Astrocyte (in vitro differentiated cells and primary cell): ENCODE measurements at regions not wholly inside any gene's neighbourhood (a gene's known extent, or its start where the extent isn't known, plus 50 kb on each side); places are given as distances from the start of the nearest gene placed in this dataset.

Experiments
- EZH2 ChIP-seq: IDR thresholded peaks from 2 replicates; pipeline ENCODE4 v1.6.1; 2012; ENCODE audit warnings: mild to moderate bottlenecking, low read length, inconsistent platforms; ENCODE audit not compliant: insufficient read depth
- TF ChIP-seq, protein P1 (sequence below): IDR thresholded peaks from 2 replicates; pipeline ENCODE4 v1.5.1; 2011; ENCODE audit warnings: low read depth, mild to moderate bottlenecking, inconsistent platforms, low read length, moderate library complexity; ENCODE audit not compliant: insufficient read depth

DNA sequence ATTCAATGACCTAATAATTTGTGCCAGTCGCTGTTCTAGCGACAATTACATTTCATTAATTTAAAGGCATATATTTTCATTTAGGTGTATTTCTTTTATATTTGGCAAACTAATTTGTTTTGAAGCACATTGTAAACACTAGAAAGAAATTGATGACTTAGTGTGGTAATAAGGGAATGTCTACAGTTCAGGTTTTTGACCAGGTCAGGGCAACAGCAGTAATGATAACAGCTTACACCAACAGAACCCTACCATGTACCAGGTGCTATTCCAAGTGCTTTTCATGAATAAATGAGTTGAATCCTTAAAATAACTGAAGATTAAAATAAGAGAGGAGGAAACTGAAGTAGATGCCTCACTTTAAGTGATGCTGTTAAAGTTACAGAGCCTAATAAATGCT lies 85.4 kb upstream of the SLC38A2 start:
- TF ChIP-seq, protein P1, sequence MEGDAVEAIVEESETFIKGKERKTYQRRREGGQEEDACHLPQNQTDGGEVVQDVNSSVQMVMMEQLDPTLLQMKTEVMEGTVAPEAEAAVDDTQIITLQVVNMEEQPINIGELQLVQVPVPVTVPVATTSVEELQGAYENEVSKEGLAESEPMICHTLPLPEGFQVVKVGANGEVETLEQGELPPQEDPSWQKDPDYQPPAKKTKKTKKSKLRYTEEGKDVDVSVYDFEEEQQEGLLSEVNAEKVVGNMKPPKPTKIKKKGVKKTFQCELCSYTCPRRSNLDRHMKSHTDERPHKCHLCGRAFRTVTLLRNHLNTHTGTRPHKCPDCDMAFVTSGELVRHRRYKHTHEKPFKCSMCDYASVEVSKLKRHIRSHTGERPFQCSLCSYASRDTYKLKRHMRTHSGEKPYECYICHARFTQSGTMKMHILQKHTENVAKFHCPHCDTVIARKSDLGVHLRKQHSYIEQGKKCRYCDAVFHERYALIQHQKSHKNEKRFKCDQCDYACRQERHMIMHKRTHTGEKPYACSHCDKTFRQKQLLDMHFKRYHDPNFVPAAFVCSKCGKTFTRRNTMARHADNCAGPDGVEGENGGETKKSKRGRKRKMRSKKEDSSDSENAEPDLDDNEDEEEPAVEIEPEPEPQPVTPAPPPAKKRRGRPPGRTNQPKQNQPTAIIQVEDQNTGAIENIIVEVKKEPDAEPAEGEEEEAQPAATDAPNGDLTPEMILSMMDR: no peak
- TF ChIP-seq EZH2: no peak
